ENCODE measurements at regions not wholly inside any gene's neighbourhood (a gene's known extent, or its start where the extent isn't known, plus 50 kb on each side); places are given as distances from the start of the nearest gene placed in this dataset.

DNA sequence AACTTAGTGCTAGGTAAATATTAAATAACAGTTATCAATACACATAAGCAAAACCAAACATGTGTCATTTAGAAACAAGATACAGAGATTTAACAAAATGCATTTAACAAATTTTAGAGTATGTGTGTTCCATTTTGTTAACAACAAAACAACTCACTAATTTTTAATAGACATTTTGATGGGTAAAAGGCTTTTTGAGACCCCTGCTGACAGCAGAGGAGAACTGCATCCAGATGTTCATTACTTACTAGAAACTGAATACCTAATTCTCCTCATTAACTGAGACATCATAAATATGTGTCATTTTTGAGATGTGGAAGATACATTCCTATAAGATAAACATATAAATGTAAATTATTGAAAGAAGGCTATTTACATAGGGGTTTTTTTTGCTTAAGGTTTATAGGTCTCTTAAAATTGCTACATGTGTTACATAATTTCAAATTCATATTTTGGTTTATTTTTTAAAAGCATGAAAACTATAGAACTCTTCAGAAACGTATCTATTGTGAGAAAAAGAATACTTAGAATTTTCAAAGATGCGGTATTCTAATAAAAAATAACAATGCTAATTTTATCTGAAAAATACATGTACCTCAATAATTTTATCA lies 1009.8 kb downstream of the TUSC7 start:
- no peak for DNase-seq (ENCODE audit: low spot score)

DNA sequence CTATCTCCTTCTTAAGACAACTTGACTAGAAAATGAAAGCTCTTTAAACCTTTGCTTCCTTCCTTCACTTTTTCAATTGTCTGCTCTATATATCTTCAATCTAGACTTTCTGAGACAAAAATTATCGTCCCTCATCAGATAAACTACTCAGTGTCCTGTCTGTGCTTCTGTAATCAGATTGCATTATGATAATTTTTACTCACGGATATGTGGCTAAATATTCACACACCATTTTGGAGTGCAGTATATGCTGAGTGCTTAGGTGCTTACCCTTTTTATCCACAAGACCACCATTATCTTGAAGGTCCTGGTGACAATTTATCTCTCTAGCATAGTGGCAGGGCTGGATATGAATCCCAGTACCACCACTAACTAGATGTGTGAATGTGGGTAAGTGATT lies 1012.3 kb downstream of the TUSC7 start:
- DNase-seq (ENCODE audit: low spot score) = no peak

DNA sequence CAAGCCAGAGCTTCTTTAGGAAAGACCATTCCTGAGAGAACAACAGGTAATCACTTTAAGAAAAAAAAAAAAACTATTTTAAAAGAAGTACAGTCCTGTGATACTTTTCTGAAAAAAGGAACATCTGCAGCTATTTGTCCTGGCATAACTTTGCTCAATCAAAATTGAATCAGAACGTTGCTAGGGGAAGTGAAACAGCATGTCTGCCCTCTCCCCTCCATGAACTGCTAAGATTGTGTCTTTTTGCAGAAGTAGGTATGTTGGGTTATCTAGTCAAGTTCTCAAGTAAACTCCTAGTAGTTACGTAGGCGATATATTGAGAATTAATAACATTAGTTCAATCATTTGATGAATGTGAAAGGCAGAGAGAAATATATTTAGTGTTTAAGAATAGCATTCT lies 1013.3 kb downstream of the TUSC7 start:
- DNase-seq (ENCODE audit: low spot score) = no peak

DNA sequence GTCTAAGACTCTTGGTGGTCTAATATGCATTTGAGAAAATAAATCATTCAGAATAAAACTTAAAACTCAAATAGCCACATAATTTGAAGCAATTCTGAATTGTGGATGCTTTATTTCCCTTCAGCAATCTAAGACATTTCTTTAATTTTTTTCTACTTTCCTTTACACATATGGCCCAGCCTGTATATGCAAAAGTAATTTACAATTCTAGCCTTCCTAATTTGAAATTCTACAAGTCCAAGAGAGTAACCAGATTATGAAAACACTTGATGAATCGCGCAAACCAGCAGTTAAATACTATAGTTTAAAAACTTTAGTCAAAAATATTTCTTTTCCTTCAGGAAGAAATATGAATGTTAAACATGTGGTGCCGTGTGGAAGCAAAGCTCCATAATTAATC lies 1014.2 kb downstream of the TUSC7 start:
- DNase-seq (ENCODE audit: low spot score) = no peak

DNA sequence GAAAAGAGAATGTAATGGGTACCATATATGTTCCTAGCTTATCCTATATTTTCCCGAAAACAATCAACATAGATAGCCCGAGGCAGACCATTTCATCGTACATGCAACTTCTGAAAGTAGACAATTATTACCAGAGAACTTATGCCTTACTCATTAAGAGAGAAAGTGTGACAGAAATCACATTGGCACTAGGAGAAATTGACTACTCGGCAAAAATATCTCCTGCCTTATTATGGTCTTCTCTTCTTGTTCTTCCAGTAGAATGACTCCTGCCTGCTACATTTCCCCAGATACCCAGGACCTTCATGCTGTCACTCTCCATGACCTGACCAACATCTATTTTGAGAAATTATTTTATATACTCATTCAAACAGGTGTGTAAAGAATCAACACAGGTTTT lies 1015.7 kb downstream of the TUSC7 start:
- DNase-seq (ENCODE audit: low spot score) = no peak

DNA sequence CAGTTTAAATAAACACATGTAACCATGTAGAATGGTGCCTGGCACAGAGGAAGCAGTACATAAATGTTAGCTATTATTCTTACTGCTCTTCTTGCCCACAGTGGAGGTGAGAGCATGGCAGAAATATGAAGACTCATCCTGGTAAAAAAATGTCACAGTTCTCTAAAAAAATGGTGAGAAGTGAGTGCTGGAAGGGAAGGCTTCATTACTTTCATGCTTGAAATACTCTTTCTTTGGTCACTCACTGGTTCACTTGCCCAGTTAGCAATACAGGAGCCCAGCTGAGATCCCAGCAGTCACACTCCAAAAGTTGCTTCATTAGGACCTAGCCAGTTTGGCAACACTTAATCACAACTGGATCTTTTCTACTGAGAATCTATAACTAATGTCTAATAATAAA lies 1017.2 kb downstream of the TUSC7 start:
- no peak for DNase-seq (ENCODE audit: low spot score)

DNA sequence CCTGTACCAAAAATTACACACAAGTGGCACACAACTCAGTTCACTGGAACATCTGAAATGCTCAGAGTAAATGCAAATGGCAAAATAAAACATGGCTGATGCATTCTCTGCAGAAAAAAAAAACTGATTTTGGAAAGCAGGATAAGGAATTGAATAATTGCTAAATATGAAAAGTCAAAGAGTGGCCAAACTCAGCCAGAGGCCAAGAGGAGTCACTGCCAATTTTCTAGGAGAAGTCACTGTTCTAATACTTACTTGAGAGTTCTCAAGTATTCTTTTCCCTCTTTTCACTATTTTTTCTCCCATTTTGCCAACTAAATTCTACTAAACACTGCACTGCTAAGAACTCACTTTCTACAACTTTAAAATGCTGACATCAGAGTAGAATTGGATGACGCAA lies 1018.6 kb downstream of the TUSC7 start:
- DNase-seq (ENCODE audit: low spot score) = no peak

DNA sequence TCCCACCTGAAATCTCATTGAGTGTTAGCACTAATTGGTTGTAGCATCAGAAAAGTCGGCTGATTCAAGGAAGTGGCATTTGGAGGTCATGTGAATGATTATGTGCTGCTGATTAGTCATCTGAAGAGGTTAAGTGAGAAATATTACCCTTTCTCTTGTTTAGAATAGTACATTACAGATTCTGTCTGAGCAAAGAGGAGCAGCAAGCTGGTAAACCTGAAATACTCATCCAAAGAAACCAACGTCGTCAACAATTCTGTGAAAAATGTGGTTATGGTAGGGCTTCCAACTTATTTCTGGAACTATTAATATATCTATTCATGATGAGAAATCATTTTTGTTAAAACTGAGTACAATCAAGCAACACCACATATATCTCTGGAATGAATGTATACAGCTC lies 1024.9 kb downstream of the TUSC7 start:
- DNase-seq (ENCODE audit: low spot score) = no peak

DNA sequence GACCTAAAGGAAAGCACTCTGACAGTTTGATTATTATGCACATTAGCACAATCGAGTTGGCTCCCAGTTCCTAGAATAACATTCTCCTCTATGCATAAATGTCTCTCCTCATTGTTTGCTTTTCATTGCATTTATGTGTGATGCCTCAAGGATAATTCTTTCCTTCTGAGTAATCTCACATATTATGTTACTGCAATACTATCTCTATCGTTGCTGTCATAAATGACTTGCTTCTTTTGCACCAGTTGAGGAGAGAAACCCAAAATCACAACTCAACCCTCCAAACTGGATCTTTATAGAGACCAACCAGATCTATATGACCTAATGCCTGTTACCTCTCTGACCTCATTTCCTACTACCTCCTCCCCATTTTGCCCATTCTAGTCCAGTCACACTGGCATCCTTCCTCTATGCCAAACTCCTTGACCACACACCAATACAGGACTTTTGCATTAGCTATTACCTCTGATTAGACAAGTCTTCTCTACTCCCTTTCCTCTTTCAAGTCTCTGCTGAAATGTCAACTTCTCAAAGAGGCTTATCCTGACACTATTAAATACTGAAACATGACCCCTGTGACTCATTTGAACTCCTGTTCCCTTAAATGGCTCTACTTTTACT lies 1026.0 kb downstream of the TUSC7 start:
- no peak for DNase-seq (ENCODE audit: low spot score)

DNA sequence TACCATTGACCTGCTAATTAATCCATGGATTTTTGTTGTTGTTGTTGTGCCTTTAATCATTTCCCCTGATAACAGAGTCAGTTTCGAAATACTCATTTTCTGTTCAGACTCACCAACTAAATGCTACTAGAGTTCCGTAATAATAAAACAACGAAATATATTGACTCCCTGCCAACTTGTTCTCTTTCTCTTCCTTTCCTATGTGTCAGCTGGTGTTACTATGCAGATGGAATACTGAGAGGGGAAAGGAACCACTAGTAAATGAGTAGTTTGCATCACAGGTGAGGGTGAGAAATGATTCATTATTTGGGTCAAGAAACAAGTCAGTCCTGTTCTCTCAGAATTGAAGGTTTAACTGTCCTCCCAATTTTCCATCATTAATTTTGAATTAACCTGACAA lies 1027.3 kb downstream of the TUSC7 start:
- DNase-seq (ENCODE audit: low spot score) = no peak

DNA sequence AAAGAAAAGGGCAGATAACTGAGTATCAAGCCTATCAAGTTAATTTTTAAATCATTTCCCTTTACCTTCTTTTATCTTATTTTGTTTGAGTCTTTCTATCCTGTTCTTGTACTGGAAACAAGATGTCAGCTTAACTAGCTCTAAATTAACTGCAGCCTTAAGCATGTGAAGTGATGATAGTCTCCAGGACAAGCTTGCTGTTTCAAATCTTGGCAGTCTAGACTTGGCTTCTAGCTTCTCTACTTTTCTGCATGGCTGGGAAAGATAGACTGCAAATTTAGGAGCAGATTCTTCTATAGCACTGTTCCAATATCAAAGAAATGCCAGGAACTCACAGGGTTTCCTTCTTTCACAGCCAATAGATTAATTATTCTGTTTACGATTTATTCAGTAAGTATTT lies 1034.4 kb downstream of the TUSC7 start:
- no peak for DNase-seq (ENCODE audit: low spot score)

DNA sequence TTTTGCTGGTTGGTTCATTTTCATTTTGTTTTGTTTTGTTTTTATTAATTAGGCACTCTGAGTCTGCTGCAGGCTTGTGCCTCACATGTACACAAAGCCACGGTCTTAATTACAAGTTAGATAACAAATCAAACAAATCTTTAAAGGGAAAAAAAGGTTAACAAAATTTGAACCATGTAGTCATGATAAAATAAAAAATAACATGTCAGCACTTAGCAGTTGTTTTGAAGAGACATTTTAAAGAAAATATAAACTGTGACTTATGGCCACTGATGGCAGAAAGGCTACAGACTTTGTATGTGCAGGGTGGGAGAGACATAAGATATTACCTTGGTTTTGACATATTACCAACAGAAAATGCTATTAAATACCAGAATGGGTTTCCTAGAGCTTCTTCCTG lies 1035.4 kb downstream of the TUSC7 start:
- DNase-seq (ENCODE audit: low spot score) = no peak

DNA sequence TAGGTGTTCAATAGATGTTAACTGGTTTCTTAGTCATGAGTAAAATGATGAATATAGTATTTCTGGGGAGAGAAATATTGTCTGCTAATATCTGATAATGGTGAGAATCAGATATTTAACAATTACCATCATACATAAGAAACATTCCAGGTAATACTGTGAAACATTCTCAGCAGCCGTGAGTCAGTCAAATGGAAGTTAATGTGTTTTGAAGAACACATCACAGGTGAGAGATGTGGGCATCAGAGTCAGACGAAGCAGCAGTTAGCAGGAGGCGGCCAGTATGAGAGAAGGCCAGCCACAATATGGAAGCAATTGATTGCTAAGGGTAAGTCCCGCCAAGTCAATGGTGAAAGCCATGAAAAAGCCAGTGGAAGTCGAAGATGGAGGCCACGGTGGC lies 1035.9 kb downstream of the TUSC7 start:
- DNase-seq (ENCODE audit: low spot score) = no peak

DNA sequence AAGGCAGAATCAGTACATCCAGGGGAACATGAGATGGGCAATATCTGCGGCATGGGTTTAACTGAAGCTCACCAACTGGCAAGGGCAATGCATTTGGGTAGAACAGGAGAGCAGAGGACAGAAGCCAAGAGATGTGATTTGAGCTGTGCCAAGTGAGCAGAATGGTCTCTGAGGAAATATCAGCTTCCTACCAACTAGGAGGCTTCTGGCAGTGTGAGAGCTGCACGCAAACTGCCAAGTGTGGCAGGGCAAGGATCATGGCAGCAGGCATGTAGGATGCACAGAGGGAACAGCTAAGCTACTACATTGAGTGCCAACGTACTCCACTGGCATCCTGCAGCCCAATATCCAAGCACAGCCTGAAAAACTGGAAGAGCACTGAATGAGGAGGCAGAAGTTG lies 1036.5 kb downstream of the TUSC7 start:
- no peak for DNase-seq (ENCODE audit: low spot score)

DNA sequence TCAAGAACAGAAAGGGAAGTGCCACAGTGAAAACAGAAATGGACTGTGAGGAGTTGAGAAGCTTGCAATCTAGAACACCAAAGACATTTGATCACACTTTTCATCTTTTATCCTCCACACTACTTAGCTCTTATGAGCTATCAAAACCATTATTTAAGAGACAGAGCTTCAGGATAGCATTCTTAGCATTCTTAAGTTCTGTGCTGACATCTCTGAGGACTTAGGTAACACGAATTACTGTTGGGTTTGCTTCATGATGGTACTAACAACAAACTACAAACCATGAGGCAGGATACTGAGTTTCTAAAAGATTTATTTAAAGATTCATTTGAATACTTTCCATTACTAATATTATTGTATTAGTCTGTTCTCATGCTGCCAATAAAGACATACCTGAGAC lies 1038.6 kb downstream of the TUSC7 start:
- DNase-seq (ENCODE audit: low spot score) = no peak

DNA sequence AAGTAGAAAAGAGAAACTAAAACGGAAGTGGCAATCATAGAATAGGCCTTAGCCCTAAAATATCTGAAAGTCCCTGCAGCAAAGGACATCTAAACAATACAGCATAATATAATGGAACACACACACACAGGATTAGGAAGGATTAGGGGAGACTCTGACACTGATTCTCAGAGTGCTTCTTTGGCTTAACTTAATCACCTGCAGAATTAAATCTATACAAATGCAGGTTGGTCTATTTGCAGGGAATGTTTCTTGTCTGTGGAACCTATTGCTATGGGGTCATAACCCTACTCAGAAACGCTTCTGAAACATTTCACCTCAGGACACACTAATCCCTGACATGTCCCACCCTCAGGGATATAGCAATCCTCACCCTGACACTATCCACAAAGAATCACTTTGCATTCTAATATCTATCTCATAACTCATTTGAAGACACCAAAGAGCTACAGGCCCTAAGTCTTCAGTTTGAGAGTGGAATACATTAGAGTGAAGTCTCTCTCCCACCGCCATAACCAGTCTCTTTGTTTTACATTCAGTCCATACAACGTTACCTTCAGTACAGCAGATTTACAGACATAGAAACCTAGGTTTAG lies 1041.2 kb downstream of the TUSC7 start:
- DNase-seq (ENCODE audit: low spot score) = no peak

DNA sequence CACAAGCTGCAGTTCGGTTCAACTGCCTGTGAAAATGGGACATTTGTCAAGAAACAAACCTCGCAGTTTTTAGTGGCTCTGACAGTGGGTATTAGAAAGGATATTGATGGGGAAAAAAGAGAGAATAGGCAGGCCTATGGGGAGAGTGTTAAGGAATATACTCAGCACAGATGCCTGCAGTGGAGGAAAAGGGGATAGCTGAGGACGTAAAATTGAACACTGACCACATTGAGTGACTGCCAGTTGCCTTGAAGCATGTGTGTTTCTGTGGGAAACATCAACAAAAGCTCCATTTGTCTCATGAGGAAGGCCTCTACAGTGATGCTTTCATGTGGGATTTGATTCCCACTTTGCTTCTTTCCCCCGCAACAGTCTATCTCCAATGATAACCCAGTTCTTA lies 1042.1 kb downstream of the TUSC7 start:
- DNase-seq (ENCODE audit: low spot score) = no peak

DNA sequence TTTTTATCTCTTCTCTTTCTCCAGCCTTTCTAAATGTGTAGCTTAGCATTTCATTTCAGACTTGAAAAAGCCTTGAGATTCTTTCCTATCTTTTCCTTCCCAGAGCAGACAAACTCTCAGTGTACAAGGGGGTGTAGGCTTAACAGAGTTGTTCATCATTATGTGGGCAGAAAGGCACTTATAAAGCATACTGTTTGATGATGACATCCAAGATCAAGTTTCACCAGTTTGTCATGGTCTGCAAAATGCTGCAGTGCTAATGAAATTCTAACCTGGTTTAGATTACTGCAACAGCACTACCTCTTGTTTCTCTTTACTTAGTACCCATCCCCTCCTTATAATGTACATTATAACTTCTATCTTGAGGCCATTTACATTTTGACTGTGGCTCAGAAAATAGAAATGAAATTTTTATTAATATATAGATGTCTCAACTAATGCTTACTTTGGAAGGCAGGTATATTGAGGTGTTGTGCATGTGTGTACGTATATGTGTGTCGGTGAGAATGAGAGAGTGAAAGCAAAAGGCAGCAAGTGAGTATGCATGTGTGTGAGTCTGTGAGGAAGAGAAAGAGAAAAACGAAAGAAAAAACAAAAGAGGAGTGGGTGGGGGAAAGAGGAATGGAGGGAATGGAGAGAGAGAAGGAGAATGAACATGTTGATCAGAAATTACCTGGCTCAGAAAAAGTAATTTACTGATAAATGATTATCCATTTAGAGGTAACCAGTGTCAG lies 1043.6 kb downstream of the TUSC7 start:
- no peak for DNase-seq (ENCODE audit: low spot score)

DNA sequence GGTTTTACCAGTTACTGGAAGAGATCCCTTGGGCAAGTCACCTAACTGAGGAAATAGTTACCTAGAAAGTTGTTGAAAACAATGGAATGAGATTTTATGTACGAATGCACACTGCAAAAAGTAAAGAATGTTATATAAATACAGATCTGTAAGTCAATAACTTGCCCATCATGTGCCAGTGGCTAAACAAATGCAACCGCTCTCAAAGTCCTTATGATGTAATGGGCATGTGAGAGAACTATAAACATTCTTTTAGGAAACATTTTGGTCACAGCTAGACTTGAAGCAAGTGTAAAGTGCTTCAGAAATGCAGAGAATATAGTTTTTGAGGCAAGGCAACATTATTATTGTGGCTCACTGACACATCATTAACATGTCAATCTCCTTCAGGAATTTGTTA lies 1044.5 kb downstream of the TUSC7 start:
- no peak for DNase-seq (ENCODE audit: low spot score)

DNA sequence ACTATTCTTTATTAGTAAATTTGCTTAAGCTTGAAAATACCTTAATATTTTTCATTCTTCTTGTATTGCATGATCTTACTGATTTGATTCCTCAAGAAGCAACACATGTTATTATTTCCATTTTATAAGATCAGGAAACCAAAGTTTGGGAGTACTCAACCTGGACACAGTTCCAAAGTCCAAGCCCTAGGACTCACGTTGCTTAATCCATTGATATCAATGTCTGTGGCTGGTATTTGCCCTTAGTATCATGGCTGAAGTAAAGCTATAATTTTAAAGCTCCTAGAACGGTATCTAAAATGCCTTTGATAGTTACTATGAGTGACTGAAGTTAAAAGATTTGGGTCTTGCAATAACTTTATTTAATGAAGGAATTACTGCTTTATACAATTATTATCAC lies 1045.3 kb downstream of the TUSC7 start:
- no peak for DNase-seq (ENCODE audit: low spot score)

DNA sequence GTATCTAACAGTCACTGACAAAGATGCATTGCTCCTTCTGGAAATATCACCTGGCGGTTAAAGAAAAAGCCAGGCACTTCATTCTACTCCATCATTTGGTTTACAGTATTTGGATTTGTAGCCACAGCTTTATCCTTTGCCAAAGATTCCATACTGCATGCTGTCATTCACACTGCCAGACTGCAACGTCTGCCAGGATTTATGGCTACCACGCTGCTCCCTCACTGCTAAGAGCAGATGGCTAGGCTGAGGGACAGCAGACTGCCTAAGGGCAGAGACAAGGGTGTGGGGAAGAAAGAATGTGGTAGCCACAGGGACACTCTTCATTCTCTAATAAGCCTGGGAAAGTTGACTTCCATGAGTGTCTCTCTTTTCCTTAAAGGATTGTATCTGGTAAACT lies 1047.0 kb downstream of the TUSC7 start:
- DNase-seq (ENCODE audit: low spot score) = peak; percentile 58

DNA sequence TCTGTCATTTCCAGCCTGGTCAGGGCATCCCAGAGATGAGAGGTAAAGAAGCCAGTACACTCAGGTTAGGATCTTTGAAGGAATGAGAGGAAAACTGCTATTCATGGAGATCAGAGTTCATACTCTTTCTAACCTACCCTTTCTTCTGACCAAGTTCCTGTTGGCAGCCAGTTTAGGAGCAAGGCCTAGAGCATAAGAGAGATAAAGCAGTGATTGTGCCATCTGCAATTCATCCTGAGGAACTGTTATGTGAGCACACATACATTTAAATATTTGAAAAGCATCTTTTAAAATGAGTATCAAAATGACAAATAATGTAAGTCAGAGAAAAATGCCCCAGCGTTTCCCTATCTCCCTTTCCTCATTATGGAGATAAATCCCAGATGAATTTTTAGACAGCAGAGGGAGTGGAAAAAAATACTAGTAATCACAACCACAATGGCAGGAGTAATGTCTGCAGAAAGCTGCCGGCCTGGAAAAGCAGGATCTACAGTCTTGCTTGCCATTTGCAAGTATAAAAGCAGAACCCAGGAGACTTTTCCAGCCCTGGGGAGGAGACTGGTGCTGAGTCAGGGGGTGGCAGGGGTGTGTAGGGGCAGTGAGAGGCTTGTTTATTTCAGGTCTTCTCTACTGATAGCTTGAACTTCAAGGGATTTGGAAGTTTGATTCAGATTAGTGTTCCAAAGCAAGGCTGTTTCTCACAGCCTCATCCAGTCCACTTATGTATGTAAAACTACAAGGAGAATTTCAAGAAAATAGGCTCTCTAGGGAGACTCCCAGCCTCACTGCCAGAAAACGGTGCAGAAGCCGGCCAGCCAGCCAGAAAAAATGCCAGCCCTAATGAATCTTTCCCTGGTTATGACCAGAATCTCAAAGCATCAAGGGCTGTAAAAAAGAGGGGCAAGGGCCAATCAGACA lies 1052.4 kb downstream of the TUSC7 start:
- DNase-seq (ENCODE audit: low spot score) = no peak

Data from ecto neural progenitor cell (in vitro differentiated cells).